Natural killer cell (primary cell): ENCODE measurements at regions not wholly inside any gene's neighbourhood (a gene's known extent, or its start where the extent isn't known, plus 50 kb on each side); places are given as distances from the start of the nearest gene placed in this dataset.

Experiments
- ATAC-seq, 3 donors: fragments of 150-1000 bp in 2 of 3; fragments of 200-7000 bp in 1 of 3; cut with Tn5 transposase; 1 replicate in 1 of 3; 2 replicates in 2 of 3; pipeline ENCODE4 v1.10.0; 2021; ENCODE audit warnings: mild to moderate bottlenecking in 2 of 3, moderate library complexity in 2 of 3
- DNase-seq, 2 donors: peaks; one replicate each; pipeline versions ENCODE4 v3.0.0 to v3.0.0-alpha.2; 2013 to 2021; ENCODE audit warnings: mixed read lengths in 1 of 2
- H3K27ac ChIP-seq: one replicate; pipeline ENCODE4 v1.5.1; 2013; ENCODE audit warnings: mild to moderate bottlenecking, low read length
- H3K27me3 ChIP-seq: one replicate; pipeline ENCODE4 v1.6.1; 2013; ENCODE audit warnings: low read length; ENCODE audit not compliant: control insufficient read depth, insufficient read depth
- H3K36me3 ChIP-seq: one replicate; pipeline ENCODE4 v1.6.1; 2013; ENCODE audit warnings: low read length; ENCODE audit not compliant: control insufficient read depth, insufficient read depth
- H3K4me1 ChIP-seq: one replicate; pipeline ENCODE4 v1.6.1; 2013; ENCODE audit warnings: low read length; ENCODE audit not compliant: control insufficient read depth, insufficient read depth
- H3K4me3 ChIP-seq: one replicate; pipeline ENCODE4 v1.5.1; 2013; ENCODE audit warnings: low read length
- H3K9me3 ChIP-seq: one replicate; pipeline ENCODE4 v1.6.1; 2013; ENCODE audit warnings: low read length; ENCODE audit not compliant: control insufficient read depth, insufficient read depth
- H3K27ac Mint-ChIP-seq, 2 donors: one replicate each; pipeline ENCODE4 v1.8.0; 2022; ENCODE audit warnings: mild to moderate bottlenecking in 2 of 2, mixed read lengths in 2 of 2, moderate library complexity in 1 of 2
- H3K27me3 Mint-ChIP-seq, 2 donors: one replicate each; pipeline ENCODE4 v1.8.0; 2022; ENCODE audit warnings: low read depth in 2 of 2, mixed read lengths in 2 of 2
- H3K36me3 Mint-ChIP-seq: one replicate; pipeline ENCODE4 v1.8.0; 2022; ENCODE audit warnings: mixed read lengths
- H3K4me1 Mint-ChIP-seq, 2 donors: one replicate each; pipeline ENCODE4 v1.8.0; 2022; ENCODE audit warnings: mixed read lengths in 2 of 2
- H3K4me3 Mint-ChIP-seq: one replicate; pipeline ENCODE4 v1.8.0; 2022; ENCODE audit warnings: mild to moderate bottlenecking, moderate library complexity, mixed read lengths
- H3K9me3 Mint-ChIP-seq, 2 donors: one replicate each; pipeline ENCODE4 v1.8.0; 2022; ENCODE audit warnings: mixed read lengths in 2 of 2
- WGBS: methylation state at CpG from one replicate; pipeline ENCODE4 v1.1.7; 2013; ENCODE audit warnings: missing lambda C conversion rate; ENCODE audit not compliant: insufficient coverage; 5-methylcytosine and 5-hydroxymethylcytosine counted together
- intact Hi-C: fragments of 100-400 bp; cut with micrococcal nuclease; formaldehyde crosslinking; loops from one replicate; pipeline ENCODE4 v1.14.2; 2022
- TF ChIP-seq, protein P1 (sequence below): fragments of 200-600 bp; IDR thresholded peaks from one replicate; pipeline ENCODE4 v1.8.0; 2022; ENCODE audit warnings: antibody characterized with exemption

DNA sequence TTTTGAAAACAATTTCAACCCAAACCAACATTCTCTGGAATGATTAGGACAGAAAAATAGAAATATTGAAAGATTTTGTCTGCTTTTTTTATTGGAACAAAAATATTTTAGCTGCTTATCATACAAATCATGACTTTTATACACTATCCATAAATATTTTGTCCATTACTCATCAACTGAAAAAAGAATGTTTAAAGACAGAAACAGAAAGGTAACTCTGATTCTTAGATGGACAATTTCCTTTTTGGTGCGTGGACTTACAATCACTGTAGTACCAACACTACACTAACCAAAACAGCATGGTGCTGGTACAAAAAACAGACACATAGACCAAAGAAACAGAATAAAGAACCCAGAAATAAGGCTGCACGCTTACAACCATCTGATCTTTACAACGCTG lies 582.8 kb upstream of the CCDC54 start:
- peaks cover 3% of the 10 kb centered on the region for H3K9me3 ChIP-seq
- H3K36me3 ChIP-seq, result no peaks in the 10 kb centered on the region
- H3K27ac ChIP-seq, result no peak overlapping the region
- WGBS, result 94% methylated on average over 3 of the region's 3 CpGs
- intact Hi-C loops, result no loop called here
- Mint-ChIP-seq H3K4me1 (no peaks in the 10 kb centered on the region), H3K27me3 (no peaks in the 10 kb centered on the region), H3K36me3 (no peaks in the 10 kb centered on the region), H3K9me3 (peaks cover 7 to 12% of the 10 kb centered on the region in 2 donors), H3K27ac (no peak overlapping the region), H3K4me3 (no peak overlapping the region)
- H3K4me3 ChIP-seq, result no peak overlapping the region
- ATAC-seq (no peak), DNase-seq (no peak)
- H3K27me3 ChIP-seq, result no peaks in the 10 kb centered on the region
- TF ChIP-seq, protein P1, sequence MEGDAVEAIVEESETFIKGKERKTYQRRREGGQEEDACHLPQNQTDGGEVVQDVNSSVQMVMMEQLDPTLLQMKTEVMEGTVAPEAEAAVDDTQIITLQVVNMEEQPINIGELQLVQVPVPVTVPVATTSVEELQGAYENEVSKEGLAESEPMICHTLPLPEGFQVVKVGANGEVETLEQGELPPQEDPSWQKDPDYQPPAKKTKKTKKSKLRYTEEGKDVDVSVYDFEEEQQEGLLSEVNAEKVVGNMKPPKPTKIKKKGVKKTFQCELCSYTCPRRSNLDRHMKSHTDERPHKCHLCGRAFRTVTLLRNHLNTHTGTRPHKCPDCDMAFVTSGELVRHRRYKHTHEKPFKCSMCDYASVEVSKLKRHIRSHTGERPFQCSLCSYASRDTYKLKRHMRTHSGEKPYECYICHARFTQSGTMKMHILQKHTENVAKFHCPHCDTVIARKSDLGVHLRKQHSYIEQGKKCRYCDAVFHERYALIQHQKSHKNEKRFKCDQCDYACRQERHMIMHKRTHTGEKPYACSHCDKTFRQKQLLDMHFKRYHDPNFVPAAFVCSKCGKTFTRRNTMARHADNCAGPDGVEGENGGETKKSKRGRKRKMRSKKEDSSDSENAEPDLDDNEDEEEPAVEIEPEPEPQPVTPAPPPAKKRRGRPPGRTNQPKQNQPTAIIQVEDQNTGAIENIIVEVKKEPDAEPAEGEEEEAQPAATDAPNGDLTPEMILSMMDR, result no peak
- H3K4me1 ChIP-seq, result no peaks in the 10 kb centered on the region

DNA sequence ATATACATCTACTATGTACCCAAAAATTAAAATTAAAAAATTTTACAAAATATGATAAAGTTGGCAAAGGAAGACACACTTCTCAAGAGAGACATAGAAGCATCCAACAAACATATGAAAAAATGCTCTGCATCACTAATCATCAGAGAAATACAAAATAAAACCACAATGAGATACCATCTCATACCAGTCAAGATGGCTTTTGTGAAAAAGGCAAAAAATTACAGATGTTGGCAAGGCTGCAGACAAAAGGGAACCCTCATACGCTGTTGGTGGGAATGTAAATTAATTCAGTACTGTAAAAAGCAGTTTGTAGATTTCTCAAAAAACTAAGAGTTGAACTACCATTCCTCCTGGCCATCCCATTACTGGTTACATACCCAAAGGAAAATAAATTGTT lies 581.7 kb upstream of the CCDC54 start:
- no peak overlapping the region for H3K4me3 Mint-ChIP-seq
- no peak overlapping the region for H3K27ac Mint-ChIP-seq
- no peaks in the 10 kb centered on the region for H3K36me3 Mint-ChIP-seq
- intact Hi-C loops, result no loop called here
- H3K4me1 ChIP-seq, result no peaks in the 10 kb centered on the region
- ATAC-seq (no peak), DNase-seq (no peak)
- no peaks in the 10 kb centered on the region for H3K36me3 ChIP-seq
- H3K27me3 Mint-ChIP-seq, result no peaks in the 10 kb centered on the region
- no peak overlapping the region for H3K27ac ChIP-seq
- no peaks in the 10 kb centered on the region for H3K4me1 Mint-ChIP-seq
- WGBS, result no CpG with 5 or more reads among the region's 1 CpG
- H3K4me3 ChIP-seq, result no peak overlapping the region
- H3K27me3 ChIP-seq, result no peaks in the 10 kb centered on the region
- H3K9me3 ChIP-seq, result peaks cover 3% of the 10 kb centered on the region
- peaks cover 5 to 12% of the 10 kb centered on the region in 2 donors for H3K9me3 Mint-ChIP-seq
- TF ChIP-seq, protein P1, result no peak

DNA sequence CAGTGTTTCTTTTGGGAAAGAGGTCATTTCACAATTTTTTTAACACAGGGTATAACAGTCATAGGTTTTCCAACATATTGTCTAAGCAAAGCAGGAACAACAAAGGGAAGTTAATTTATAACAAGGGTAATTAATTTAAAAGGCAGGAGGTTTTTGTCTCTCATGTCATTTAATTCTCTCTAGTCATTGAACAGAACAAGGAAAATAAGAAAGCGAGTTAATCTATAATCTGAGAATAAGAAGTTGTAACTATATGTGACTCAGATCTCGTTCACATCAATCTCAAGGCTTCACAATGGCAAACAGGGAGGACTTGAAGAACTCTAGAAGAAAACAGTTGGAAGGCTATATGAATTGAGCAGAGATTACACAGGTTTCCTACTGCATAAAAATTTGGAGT lies 579.8 kb upstream of the CCDC54 start:
- no peaks in the 10 kb centered on the region for H3K27me3 ChIP-seq
- intact Hi-C loops, result no loop called here
- TF ChIP-seq, protein P1, result no peak
- Mint-ChIP-seq H3K36me3 (no peaks in the 10 kb centered on the region), H3K4me3 (no peak overlapping the region), H3K9me3 (peaks cover 2 to 8% of the 10 kb centered on the region in 2 donors), H3K4me1 (no peaks in the 10 kb centered on the region), H3K27ac (no peak overlapping the region), H3K27me3 (no peaks in the 10 kb centered on the region)
- DNase-seq, result no peak
- H3K27ac ChIP-seq, result no peak overlapping the region
- no peak for ATAC-seq
- WGBS, result 100% methylated on average over 2 of the region's 2 CpGs
- H3K4me3 ChIP-seq, result no peak overlapping the region
- H3K9me3 ChIP-seq, result no peaks in the 10 kb centered on the region
- H3K36me3 ChIP-seq, result no peaks in the 10 kb centered on the region
- no peaks in the 10 kb centered on the region for H3K4me1 ChIP-seq

DNA sequence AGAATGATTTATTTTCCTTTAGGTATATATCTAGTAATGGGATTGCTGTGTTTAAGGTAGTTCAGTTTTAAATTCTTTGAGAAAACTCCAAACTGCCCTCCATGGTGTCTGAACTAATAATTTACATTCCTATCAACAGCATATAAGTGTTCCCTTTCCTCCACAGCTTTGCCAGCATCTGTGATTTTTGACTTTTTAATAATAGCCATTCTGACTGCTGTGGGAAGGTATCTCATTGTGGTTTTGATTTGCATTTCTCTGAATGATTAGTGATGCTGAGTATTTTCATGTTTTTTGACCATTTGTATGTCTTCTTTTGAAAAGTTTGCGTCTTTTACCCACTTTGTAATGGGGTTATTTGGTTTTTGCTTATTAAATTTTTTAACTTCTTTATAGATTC lies 571.6 kb upstream of the CCDC54 start:
- H3K4me1 Mint-ChIP-seq, result no peaks in the 10 kb centered on the region
- no peaks in the 10 kb centered on the region for H3K4me1 ChIP-seq
- no peak for DNase-seq
- H3K4me3 ChIP-seq, result no peak overlapping the region
- TF ChIP-seq, protein P1, result no peak
- H3K27me3 Mint-ChIP-seq, result no peaks in the 10 kb centered on the region
- no peak overlapping the region for H3K4me3 Mint-ChIP-seq
- H3K9me3 Mint-ChIP-seq, result peaks cover 0 to 9% of the 10 kb centered on the region in 2 donors
- H3K27ac ChIP-seq, result no peak overlapping the region
- no peak for ATAC-seq
- WGBS, result no CpG with 5 or more reads among the region's 1 CpG
- H3K9me3 ChIP-seq, result no peaks in the 10 kb centered on the region
- intact Hi-C loops, result no loop called here
- H3K27ac Mint-ChIP-seq, result no peak overlapping the region
- H3K27me3 ChIP-seq, result no peaks in the 10 kb centered on the region
- no peaks in the 10 kb centered on the region for H3K36me3 ChIP-seq
- H3K36me3 Mint-ChIP-seq, result no peaks in the 10 kb centered on the region
